Pulmonary artery endothelial cell (primary cell): ENCODE measurements at regions not wholly inside any gene's neighbourhood (a gene's known extent, or its start where the extent isn't known, plus 50 kb on each side); places are given as distances from the start of the nearest gene placed in this dataset.
"Not testable (repeated sequence)": the region's sequence is repeated elsewhere in the genome, so short reads cannot be mapped to it uniquely, and the experiment has no call there.

ENCODE experiments used
- DNase-seq: peaks from one replicate; pipeline ENCODE4 v3.0.0-alpha.2; 2011; ENCODE audit warnings: low read depth, low spot score

GRCh38 chr6:71360556-71361335 lies 72.1 kb downstream of the OGFRL1 start:
- DNase-seq: not testable (repeated sequence)

GRCh38 chr6:71364889-71365542 lies 76.4 kb downstream of the OGFRL1 start:
- DNase-seq: no peak

GRCh38 chr6:71367756-71368155 lies 79.1 kb downstream of the OGFRL1 start:
- no peak for DNase-seq

GRCh38 chr6:71368284-71368683 lies 79.7 kb downstream of the OGFRL1 start:
- DNase-seq: no peak

- DNase-seq: no peak
Observed at GRCh38 chr6:71371559-71371958, 82.9 kb downstream of the OGFRL1 start.

GRCh38 chr6:71373943-71374342 lies 85.3 kb downstream of the OGFRL1 start:
- DNase-seq: no peak

GRCh38 chr6:71375676-71376075 lies 87.1 kb downstream of the OGFRL1 start:
- DNase-seq: no peak

GRCh38 chr6:71376830-71377229 lies 88.2 kb downstream of the OGFRL1 start:
- DNase-seq: no peak

- DNase-seq: no peak
Observed at GRCh38 chr6:71383476-71383875, 94.9 kb downstream of the OGFRL1 start.

GRCh38 chr6:71383901-71384489 lies 95.4 kb downstream of the OGFRL1 start:
- no peak for DNase-seq

- no peak for DNase-seq
Observed at GRCh38 chr6:71385111-71385822, 96.7 kb downstream of the OGFRL1 start.

GRCh38 chr6:71386215-71386614 lies 97.6 kb downstream of the OGFRL1 start:
- DNase-seq: no peak

- no peak for DNase-seq
Observed at GRCh38 chr6:71387179-71387578, 98.6 kb downstream of the OGFRL1 start.

GRCh38 chr6:71388068-71388744 lies 99.6 kb downstream of the OGFRL1 start:
- no peak for DNase-seq

GRCh38 chr6:71388856-71389527 lies 100.4 kb downstream of the OGFRL1 start:
- no peak for DNase-seq

GRCh38 chr6:71391126-71391525 lies 102.5 kb downstream of the OGFRL1 start:
- DNase-seq: no peak

- no peak for DNase-seq
Observed at GRCh38 chr6:71392276-71392675, 103.7 kb downstream of the OGFRL1 start.

- peak; percentile 75 for DNase-seq
Observed at GRCh38 chr6:71393471-71393870, 104.9 kb downstream of the OGFRL1 start.

- no peak for DNase-seq
Observed at GRCh38 chr6:71393981-71394432, 105.4 kb downstream of the OGFRL1 start.

- DNase-seq: no peak
Observed at GRCh38 chr6:71394926-71395325, 106.3 kb downstream of the OGFRL1 start.
